ENCODE measurements at regions not wholly inside any gene's neighbourhood (a gene's known extent, or its start where the extent isn't known, plus 50 kb on each side); places are given as distances from the start of the nearest gene placed in this dataset.
"Not testable (repeated sequence)": the region's sequence is repeated elsewhere in the genome, so short reads cannot be mapped to it uniquely, and the experiment has no call there.

GRCh38 chr15:24381103-24381502 is 294.5 kb upstream of the NPAP1 start:
- H3K36me3 ChIP-seq (ENCODE audit: low read depth, low read length); intact Hi-C loops (cut with micrococcal nuclease); H3K9ac ChIP-seq (ENCODE audit: low read length); H4K20me1 ChIP-seq (ENCODE audit: low read length); H3K4me3 ChIP-seq (ENCODE audit: low read length); DNase-seq; H3K27me3 ChIP-seq (ENCODE audit: low read length); H3K4me2 ChIP-seq (ENCODE audit: low read length); BruUV-seq (replicated peaks); ATAC-seq; H2AFZ ChIP-seq (ENCODE audit: low read length); H3F3A ChIP-seq (ENCODE audit: low read length, unreplicated experiment); CTCF ChIA-PET; H3K27ac ChIP-seq (ENCODE audit: low read length); H3K9me2 ChIP-seq (replicated peaks; ENCODE audit: low read length); POLR2A ChIA-PET (ENCODE audit: unreplicated experiment); H3K9me3 ChIP-seq (ENCODE audit: low read length); H3K4me1 ChIP-seq (ENCODE audit: insufficient read depth, low read length); H3K79me2 ChIP-seq (ENCODE audit: low read length): not testable (repeated sequence)

GRCh38 chr15:24385258-24385657 is 290.3 kb upstream of the NPAP1 start:
- DNase-seq; H3F3A ChIP-seq (ENCODE audit: low read length, unreplicated experiment); H3K9me3 ChIP-seq (ENCODE audit: low read length); H3K9ac ChIP-seq (ENCODE audit: low read length); H3K4me1 ChIP-seq (ENCODE audit: insufficient read depth, low read length); H3K27me3 ChIP-seq (ENCODE audit: low read length); intact Hi-C loops (cut with micrococcal nuclease); CTCF ChIA-PET; H2AFZ ChIP-seq (ENCODE audit: low read length); POLR2A ChIA-PET (ENCODE audit: unreplicated experiment); ATAC-seq; H4K20me1 ChIP-seq (ENCODE audit: low read length); H3K4me2 ChIP-seq (ENCODE audit: low read length); H3K4me3 ChIP-seq (ENCODE audit: low read length); BruUV-seq (replicated peaks); H3K79me2 ChIP-seq (ENCODE audit: low read length); H3K9me2 ChIP-seq (replicated peaks; ENCODE audit: low read length); H3K27ac ChIP-seq (ENCODE audit: low read length); H3K36me3 ChIP-seq (ENCODE audit: low read depth, low read length): not testable (repeated sequence)

- Histone ChIP-seq H3K79me2 (ENCODE audit: low read length) (no peaks in the 10 kb centered on the region), H3F3A (ENCODE audit: low read length, unreplicated experiment) (no peaks in the 10 kb centered on the region), H3K27me3 (ENCODE audit: low read length) (no peaks in the 10 kb centered on the region), H3K4me1 (ENCODE audit: insufficient read depth, low read length) (no peaks in the 10 kb centered on the region), H2AFZ (ENCODE audit: low read length) (no peak overlapping the region), H3K4me3 (ENCODE audit: low read length) (no peak overlapping the region), H3K36me3 (ENCODE audit: low read depth, low read length) (no peaks in the 10 kb centered on the region), H3K9me2 (replicated peaks; ENCODE audit: low read length) (no peaks in the 10 kb centered on the region), H3K9ac (ENCODE audit: low read length) (no peak overlapping the region), H3K4me2 (ENCODE audit: low read length) (no peak overlapping the region), H3K27ac (ENCODE audit: low read length) (no peak overlapping the region), H4K20me1 (ENCODE audit: low read length) (no peaks in the 10 kb centered on the region), H3K9me3 (ENCODE audit: low read length) (no peaks in the 10 kb centered on the region; the same call in 1 of the 2 replicates)
- ATAC-seq (no peak), DNase-seq (no peak)
- CTCF ChIA-PET = no interaction called here
- TF ChIP-seq EZH2phosphoT487 (IDR thresholded peaks at IDR 0.05; ENCODE audit: borderline replicate concordance, low read length) = no peak
- no peak for TF ChIP-seq CTCF (conservative IDR thresholded peaks at IDR 0.05; ENCODE audit: low read depth, low read length)
- no peak for TF ChIP-seq EZH2 (IDR thresholded peaks at IDR 0.05; ENCODE audit: low read length, unreplicated experiment)
- POLR2A ChIA-PET (ENCODE audit: unreplicated experiment) = no interaction called here
- intact Hi-C loops (cut with micrococcal nuclease) = no loop called here
- no TSS peak for BruUV-seq (replicated peaks)
Measured at GRCh38 chr15:24394303-24394702, 281.3 kb upstream of the NPAP1 start.

GRCh38 chr15:24412649-24413048 is 262.9 kb upstream of the NPAP1 start:
- H2AFZ ChIP-seq (ENCODE audit: low read length); ATAC-seq; H3K4me2 ChIP-seq (ENCODE audit: low read length); POLR2A ChIA-PET (ENCODE audit: unreplicated experiment); H3K27me3 ChIP-seq (ENCODE audit: low read length); BruUV-seq (replicated peaks); H3K36me3 ChIP-seq (ENCODE audit: low read depth, low read length); H3K4me1 ChIP-seq (ENCODE audit: insufficient read depth, low read length); H3K27ac ChIP-seq (ENCODE audit: low read length); H3K9me3 ChIP-seq (ENCODE audit: low read length); H4K20me1 ChIP-seq (ENCODE audit: low read length); H3K9ac ChIP-seq (ENCODE audit: low read length); H3K4me3 ChIP-seq (ENCODE audit: low read length); intact Hi-C loops (cut with micrococcal nuclease); H3K9me2 ChIP-seq (replicated peaks; ENCODE audit: low read length); H3K79me2 ChIP-seq (ENCODE audit: low read length); CTCF ChIA-PET; DNase-seq; H3F3A ChIP-seq (ENCODE audit: low read length, unreplicated experiment): not testable (repeated sequence)

GRCh38 chr15:24426286-24427054 is 249.1 kb upstream of the NPAP1 start:
- H3K9ac ChIP-seq (ENCODE audit: low read length); H3K9me2 ChIP-seq (replicated peaks; ENCODE audit: low read length); DNase-seq; H3K4me1 ChIP-seq (ENCODE audit: insufficient read depth, low read length); ATAC-seq; H4K20me1 ChIP-seq (ENCODE audit: low read length); H2AFZ ChIP-seq (ENCODE audit: low read length); H3F3A ChIP-seq (ENCODE audit: low read length, unreplicated experiment); H3K27ac ChIP-seq (ENCODE audit: low read length); intact Hi-C loops (cut with micrococcal nuclease); H3K27me3 ChIP-seq (ENCODE audit: low read length); POLR2A ChIA-PET (ENCODE audit: unreplicated experiment); H3K4me3 ChIP-seq (ENCODE audit: low read length); H3K79me2 ChIP-seq (ENCODE audit: low read length); CTCF ChIA-PET; H3K4me2 ChIP-seq (ENCODE audit: low read length); H3K36me3 ChIP-seq (ENCODE audit: low read depth, low read length); H3K9me3 ChIP-seq (ENCODE audit: low read length); BruUV-seq (replicated peaks): not testable (repeated sequence)

- H3K4me3 ChIP-seq (ENCODE audit: low read length); H3K27me3 ChIP-seq (ENCODE audit: low read length); H3K9me3 ChIP-seq (ENCODE audit: low read length); H3F3A ChIP-seq (ENCODE audit: low read length, unreplicated experiment); H4K20me1 ChIP-seq (ENCODE audit: low read length); DNase-seq; H3K4me1 ChIP-seq (ENCODE audit: insufficient read depth, low read length); H3K9me2 ChIP-seq (replicated peaks; ENCODE audit: low read length); CTCF ChIA-PET; H3K79me2 ChIP-seq (ENCODE audit: low read length); ATAC-seq; BruUV-seq (replicated peaks); H3K27ac ChIP-seq (ENCODE audit: low read length); H3K9ac ChIP-seq (ENCODE audit: low read length); H3K4me2 ChIP-seq (ENCODE audit: low read length); intact Hi-C loops (cut with micrococcal nuclease); H2AFZ ChIP-seq (ENCODE audit: low read length); H3K36me3 ChIP-seq (ENCODE audit: low read depth, low read length); POLR2A ChIA-PET (ENCODE audit: unreplicated experiment): not testable (repeated sequence)
Measured at GRCh38 chr15:24427055-24427400, 248.5 kb upstream of the NPAP1 start.
